ACHN (cell line): ENCODE measurements at regions not wholly inside any gene's neighbourhood (a gene's known extent, or its start where the extent isn't known, plus 50 kb on each side); places are given as distances from the start of the nearest gene placed in this dataset.

Experiments
- DNase-seq: peaks from one replicate; pipeline ENCODE4 v3.0.0-alpha.2; 2015
- in situ Hi-C: cut with HindIII; loops from 2 replicates; pipeline ENCODE4 v1.10.0; 2017; ENCODE audit warnings: low sequenced_read_pairs, low pct_ligation_motif_present, low pct_unique_long_range_greater_than_20kb

DNA sequence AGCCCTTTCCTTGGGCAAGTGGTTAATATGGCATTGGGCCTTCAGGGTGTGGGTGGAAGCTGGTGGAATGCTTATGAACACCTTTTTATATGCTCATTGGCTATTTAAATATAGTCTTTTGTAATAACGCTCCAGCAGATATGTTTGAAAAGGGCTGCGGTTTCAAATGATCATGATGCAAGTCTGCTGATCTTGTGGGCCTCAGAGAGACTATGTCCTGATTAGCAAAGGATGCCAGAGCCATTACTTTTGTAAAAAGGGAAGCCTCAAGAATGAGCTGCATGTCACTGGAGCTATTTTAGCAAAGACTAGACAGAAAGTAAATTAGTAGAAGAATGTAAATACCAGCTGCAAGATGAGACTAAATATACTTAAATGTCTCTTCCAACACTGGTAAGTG lies 200.5 kb downstream of the GXYLT1 start:
- in situ Hi-C loops = no loop called here
- DNase-seq = no peak

- no peak for DNase-seq
- in situ Hi-C loops = no loop called here
Measured at GRCh38 chr12:41943671-41944070, 201.0 kb downstream of the GXYLT1 start.

DNA sequence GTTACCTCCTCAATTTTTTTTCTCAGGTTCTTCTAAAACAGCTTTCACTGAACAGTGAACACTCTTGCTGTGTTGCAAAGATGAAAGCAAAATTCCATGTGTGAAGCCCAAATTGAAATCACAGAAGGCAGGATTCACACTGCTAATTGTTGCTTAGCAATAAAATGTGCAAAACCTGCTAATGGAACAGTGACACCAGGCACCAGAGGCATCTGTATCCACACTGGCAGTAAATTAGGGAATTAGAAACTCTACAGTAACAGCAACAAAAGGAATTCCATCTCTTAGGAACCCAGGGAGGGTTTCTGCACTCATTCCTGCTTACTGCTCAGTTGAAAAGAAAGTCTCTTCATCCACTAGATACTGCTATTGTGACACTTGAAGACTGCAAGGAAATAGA lies 202.3 kb downstream of the GXYLT1 start:
- in situ Hi-C loops = no loop called here
- no peak for DNase-seq

- in situ Hi-C loops = no loop called here
- no peak for DNase-seq
Measured at GRCh38 chr12:41941079-41941478, 203.6 kb downstream of the GXYLT1 start.

DNA sequence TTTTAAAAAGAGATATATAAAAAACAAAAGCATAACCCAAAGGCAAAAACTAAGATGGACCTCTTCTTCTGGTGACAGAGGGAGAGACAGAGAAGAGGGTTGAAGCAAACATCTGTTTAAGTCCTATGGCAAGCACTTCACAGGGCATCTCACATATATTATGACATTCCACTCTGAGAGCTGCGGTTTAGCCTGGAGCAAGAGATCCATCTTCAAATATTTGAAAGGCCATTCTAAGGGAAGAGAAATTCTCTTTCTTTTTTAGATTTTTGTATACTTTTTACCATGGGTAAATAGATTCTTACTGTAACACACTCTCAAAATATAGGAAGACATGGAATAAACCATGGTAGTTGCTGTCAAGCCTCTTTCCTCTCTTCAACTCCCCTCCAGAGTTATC lies 204.1 kb downstream of the GXYLT1 start:
- in situ Hi-C loops = no loop called here
- no peak for DNase-seq

- in situ Hi-C loops = no loop called here
- no peak for DNase-seq
Measured at GRCh38 chr12:41936333-41936732, 208.3 kb downstream of the GXYLT1 start.

- in situ Hi-C loops = no loop called here
- DNase-seq = no peak
Measured at GRCh38 chr12:41935911-41936310, 208.8 kb downstream of the GXYLT1 start.

GRCh38 chr12:41932470-41932991 lies 212.1 kb downstream of the GXYLT1 start:
- no peak for DNase-seq
- in situ Hi-C loops = no loop called here

GRCh38 chr12:41930866-41931437 lies 213.7 kb downstream of the GXYLT1 start:
- in situ Hi-C loops = no loop called here

GRCh38 chr12:41924111-41924510 lies 220.6 kb downstream of the GXYLT1 start:
- DNase-seq = no peak
- in situ Hi-C loops = no loop called here

More at GRCh38 chr12:41930866-41931437, 213.7 kb downstream of the GXYLT1 start:
- DNase-seq = peak; percentile 15

- no peak for DNase-seq
- in situ Hi-C loops = no loop called here
Measured at GRCh38 chr12:41923351-41923750, 221.3 kb downstream of the GXYLT1 start.

DNA sequence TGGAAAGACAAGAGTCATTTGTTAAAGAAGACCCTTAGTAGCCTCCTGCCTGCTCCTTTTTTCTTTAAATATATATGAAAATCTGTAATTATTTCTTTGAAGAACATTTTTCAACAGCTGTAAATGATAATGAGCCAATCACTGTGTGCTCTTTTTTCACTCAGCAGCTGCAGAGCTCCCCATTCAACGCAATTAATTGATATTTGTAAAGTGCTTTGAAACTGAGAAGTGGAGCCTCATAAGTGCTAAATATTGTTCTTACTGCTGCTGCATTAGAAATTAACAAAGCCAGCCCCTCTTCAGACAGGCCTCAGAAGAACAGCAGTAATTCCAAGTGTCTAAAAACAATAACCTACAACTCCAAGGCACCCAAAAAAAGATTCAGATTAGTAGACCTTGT lies 224.3 kb downstream of the GXYLT1 start:
- DNase-seq = no peak
- in situ Hi-C loops = no loop called here

DNA sequence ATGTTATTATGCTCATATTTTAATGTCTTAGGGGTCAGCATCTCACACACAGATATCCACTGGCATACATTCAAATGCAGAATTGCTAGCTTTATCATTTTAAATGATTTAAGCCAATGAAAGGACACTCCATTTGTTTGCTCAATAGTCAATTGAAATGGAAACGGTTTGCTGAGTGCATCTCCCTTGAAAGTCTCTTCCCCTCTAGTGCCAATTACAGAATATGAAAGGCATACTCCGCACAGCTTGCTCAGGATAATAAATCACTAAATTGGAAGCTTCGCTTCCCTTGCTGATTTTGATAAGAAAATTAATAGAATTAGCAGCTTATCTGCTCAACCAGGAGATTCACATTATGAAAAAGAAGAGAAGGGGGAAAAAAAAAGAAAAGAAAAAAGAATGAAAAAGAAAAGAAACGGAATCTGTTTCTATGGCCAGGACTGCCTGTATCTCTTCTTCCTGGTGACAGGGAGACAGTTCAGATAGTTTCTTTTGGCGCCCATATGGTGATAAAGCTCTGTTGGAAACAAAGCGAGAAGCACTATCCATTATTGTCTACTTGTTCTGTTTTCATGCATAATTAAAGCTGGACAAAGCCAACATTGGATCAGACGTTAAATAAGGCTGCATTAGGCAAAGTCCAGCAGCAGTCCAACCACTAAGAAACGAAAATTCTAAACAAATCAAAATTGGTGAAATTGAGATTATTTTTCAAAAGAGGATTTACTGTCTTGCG lies 225.0 kb downstream of the GXYLT1 start:
- no peak for DNase-seq
- in situ Hi-C loops = no loop called here

DNA sequence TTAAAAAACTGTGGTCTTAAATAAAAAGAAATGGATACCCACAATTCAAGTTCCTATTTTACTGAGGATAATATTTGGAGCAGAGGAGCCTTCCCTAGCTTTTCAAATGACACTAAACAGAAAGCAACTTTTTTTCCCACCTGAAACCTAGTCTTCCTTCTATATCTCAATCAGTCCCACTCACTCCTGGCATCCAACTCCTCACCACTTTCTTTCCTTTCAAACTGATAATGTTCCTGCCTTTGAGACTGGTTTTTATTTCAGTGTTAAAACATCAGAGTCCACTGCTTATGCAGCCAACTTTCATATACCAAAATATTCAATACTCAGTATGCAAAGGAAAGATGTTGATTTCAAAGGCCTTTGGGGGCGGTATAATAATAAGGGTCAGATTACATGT lies 225.6 kb downstream of the GXYLT1 start:
- in situ Hi-C loops = no loop called here
- DNase-seq = no peak

- no peak for DNase-seq
- in situ Hi-C loops = no loop called here
Measured at GRCh38 chr12:41917938-41918341, 226.7 kb downstream of the GXYLT1 start.

GRCh38 chr12:41917181-41917580 lies 227.5 kb downstream of the GXYLT1 start:
- in situ Hi-C loops = no loop called here
- DNase-seq = no peak

GRCh38 chr12:41910578-41911320 lies 233.9 kb downstream of the GXYLT1 start:
- in situ Hi-C loops = no loop called here

GRCh38 chr12:41908206-41908605 lies 236.5 kb downstream of the GXYLT1 start:
- in situ Hi-C loops = no loop called here
- no peak for DNase-seq

More at GRCh38 chr12:41910578-41911320, 233.9 kb downstream of the GXYLT1 start:
- DNase-seq = no peak

DNA sequence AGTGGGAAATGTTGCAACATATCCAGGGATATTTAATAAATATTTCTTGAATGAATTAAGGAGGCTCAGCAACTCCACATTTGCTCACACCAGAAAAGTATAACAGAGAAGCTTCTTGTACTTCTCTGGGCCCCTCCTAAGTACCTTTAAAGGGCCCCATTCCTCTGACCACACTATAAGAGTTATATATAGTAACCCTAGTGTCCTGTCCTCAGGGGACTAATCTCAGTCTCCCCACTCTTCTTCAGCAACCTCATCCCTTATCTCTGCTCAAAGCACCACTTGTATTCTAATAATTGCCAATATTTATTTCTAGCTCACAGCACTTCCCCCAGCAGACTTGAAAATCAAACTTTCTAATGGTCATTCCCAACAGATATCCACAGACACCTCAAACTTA lies 237.1 kb downstream of the GXYLT1 start:
- in situ Hi-C loops = no loop called here
- DNase-seq = no peak
